Bronchial epithelial cell (primary cell): ENCODE measurements at regions not wholly inside any gene's neighbourhood (a gene's known extent, or its start where the extent isn't known, plus 50 kb on each side); places are given as distances from the start of the nearest gene placed in this dataset.

Source experiments
- DNase-seq: peaks from one replicate; pipeline ENCODE4 v3.0.0-alpha.2; 2010; ENCODE audit warnings: low read depth
- FAIRE-seq: peaks from 2 replicates; lab custom pipeline; 2011; peaks lifted over from hg19 to GRCh38; lab: Jason Lieb, UNC
- H3K27me3 ChIP-seq: 2 replicates; pipeline ENCODE4 v1.5.1; 2011; ENCODE audit warnings: low read length; ENCODE audit not compliant: control insufficient read depth, insufficient read depth
- H3K36me3 ChIP-seq: 2 replicates; pipeline ENCODE4 v1.5.1; 2011; ENCODE audit warnings: low read length; ENCODE audit not compliant: control insufficient read depth, insufficient read depth
- H3K4me3 ChIP-seq: 2 replicates; pipeline ENCODE4 v1.5.1; 2011; ENCODE audit warnings: mild to moderate bottlenecking, low read depth, low read length, control low read depth
- CTCF ChIP-seq: IDR thresholded peaks from 2 replicates; pipeline ENCODE4 v1.5.1; 2011; ENCODE audit warnings: mild to moderate bottlenecking, moderate library complexity, low read length, control low read depth, inconsistent platforms; ENCODE audit not compliant: insufficient read depth, severe bottlenecking

GRCh38 chr4:133808151-133808550 is 393.4 kb downstream of the PABPC4L start:
- DNase-seq (no peak), FAIRE-seq (no peak)
- no peaks in the 10 kb centered on the region for H3K27me3 ChIP-seq
- H3K4me3 ChIP-seq, result no peak overlapping the region
- TF ChIP-seq CTCF, result no peak
- H3K36me3 ChIP-seq, result no peaks in the 10 kb centered on the region

- FAIRE-seq (no peak), DNase-seq (no peak)
- Histone ChIP-seq H3K27me3 (no peaks in the 10 kb centered on the region), H3K4me3 (no peak overlapping the region), H3K36me3 (no peaks in the 10 kb centered on the region)
- no peak for TF ChIP-seq CTCF
Observed at GRCh38 chr4:133803341-133803740, 398.2 kb downstream of the PABPC4L start.

- no peak overlapping the region for H3K4me3 ChIP-seq
- no peak for FAIRE-seq
- H3K27me3 ChIP-seq, result no peaks in the 10 kb centered on the region
- DNase-seq, result peak; percentile 0
- TF ChIP-seq CTCF, result no peak
- H3K36me3 ChIP-seq, result no peaks in the 10 kb centered on the region
Observed at GRCh38 chr4:133802359-133803140, 399.0 kb downstream of the PABPC4L start.

- H3K4me3 ChIP-seq, result no peak overlapping the region
- no peaks in the 10 kb centered on the region for H3K27me3 ChIP-seq
- no peak for FAIRE-seq
- no peaks in the 10 kb centered on the region for H3K36me3 ChIP-seq
- DNase-seq, result no peak
- no peak for TF ChIP-seq CTCF
Observed at GRCh38 chr4:133801883-133802282, 399.7 kb downstream of the PABPC4L start.

- no peaks in the 10 kb centered on the region for H3K27me3 ChIP-seq
- TF ChIP-seq CTCF, result no peak
- no peak for FAIRE-seq
- H3K4me3 ChIP-seq, result no peak overlapping the region
- no peak for DNase-seq
- H3K36me3 ChIP-seq, result no peaks in the 10 kb centered on the region
Observed at GRCh38 chr4:133800966-133801365, 400.6 kb downstream of the PABPC4L start.
